ENCODE measurements at regions not wholly inside any gene's neighbourhood (a gene's known extent, or its start where the extent isn't known, plus 50 kb on each side); places are given as distances from the start of the nearest gene placed in this dataset.
A peak's percentile ranks its signal among the peaks of the same experiment; 100 is the strongest.

DNA sequence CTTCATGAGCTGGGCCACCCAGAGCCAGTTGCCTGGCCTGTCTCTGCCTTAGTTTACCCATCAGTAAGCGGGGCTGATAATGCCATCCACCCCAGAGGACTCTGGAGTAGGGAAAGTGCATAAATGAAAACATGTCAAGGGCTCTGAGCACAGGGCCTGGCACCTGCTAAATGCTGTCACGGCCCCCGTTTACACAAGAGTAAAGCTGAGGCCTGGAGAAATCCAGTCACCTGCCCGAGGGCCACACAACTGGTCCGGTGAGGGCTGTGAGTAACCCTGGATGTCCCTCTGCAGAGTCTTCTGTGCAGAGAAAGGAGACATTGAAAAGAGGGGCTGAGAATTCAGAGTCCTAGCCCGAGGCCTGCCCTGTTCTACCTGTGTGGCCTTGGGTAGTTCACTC is 110.6 kb upstream of the ANO1 start:
- Histone ChIP-seq H3K27ac (ENCODE audit: low read depth, low read length) (no peak overlapping the region), H3K4me3 (ENCODE audit: low read length in 3 of 3) (no peak overlapping the region)

DNA sequence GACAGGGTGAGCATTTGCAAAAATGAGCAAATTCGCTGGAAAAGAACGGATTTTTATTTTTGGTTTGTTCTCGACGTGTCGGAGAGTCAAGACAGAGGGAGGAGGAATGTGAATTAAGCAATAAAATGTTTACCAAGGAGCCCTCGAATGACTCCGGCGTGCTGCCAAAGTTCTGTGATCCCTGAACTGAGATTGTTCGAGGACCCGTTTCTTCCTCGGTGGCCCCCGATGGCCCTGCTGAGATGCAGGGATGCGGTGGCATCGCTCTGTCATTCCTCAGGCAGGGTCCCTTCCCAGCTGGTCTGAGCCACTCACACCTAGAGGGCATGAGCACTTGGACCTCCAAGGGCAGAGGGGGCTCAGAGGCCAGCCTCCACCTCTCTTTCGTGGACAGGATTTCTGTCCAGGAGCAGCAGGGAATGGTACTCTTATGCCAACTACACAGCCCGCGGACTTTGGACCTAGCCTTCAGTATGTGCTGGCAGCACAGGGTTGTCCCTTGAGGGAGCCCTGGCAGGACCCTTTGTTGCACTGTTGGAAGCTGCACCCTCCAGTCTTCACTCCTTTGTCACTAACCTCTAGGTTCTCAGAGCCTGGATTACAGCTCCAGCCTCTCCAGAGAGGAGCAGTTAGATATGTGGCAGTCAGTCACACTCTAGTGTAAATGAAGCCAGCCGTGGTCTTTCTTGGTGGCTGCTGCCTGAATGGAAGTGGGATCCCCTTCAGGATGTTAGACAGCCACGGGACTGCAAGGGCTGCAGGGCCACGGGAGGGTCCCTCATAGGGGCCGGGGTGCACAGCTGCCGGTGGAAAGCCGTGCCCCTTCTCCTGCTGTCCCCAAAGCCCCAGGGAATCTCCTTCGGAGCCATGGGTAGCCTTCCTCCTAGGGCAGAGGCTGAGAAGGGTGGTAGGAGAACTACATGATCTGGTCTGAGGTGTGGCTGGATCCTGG is 109.4 kb upstream of the ANO1 start:
- H3K36me3 ChIP-seq (ENCODE audit: control insufficient read depth in 3 of 3, insufficient read depth in 3 of 3, low read length in 3 of 3): no peaks in the 10 kb centered on the region
- H3K27me3 ChIP-seq (ENCODE audit: control insufficient read depth in 3 of 3, insufficient read depth in 3 of 3, low read length in 3 of 3): peaks cover 17 to 26% (median 24%) of the 10 kb centered on the region in 3 donors
- H3K27ac ChIP-seq (ENCODE audit: low read depth, low read length): no peak overlapping the region
- H3K4me1 ChIP-seq (ENCODE audit: control insufficient read depth in 3 of 3, insufficient read depth in 3 of 3, low read length in 3 of 3): peaks cover 0 to 2% (median 0%) of the 10 kb centered on the region in 3 donors
- no peak overlapping the region for H3K4me3 ChIP-seq (ENCODE audit: low read length in 3 of 3)
- H3K9me3 ChIP-seq (ENCODE audit: control insufficient read depth in 3 of 3, low read length in 3 of 3): no peaks in the 10 kb centered on the region
- no peak overlapping the region for H3K9ac ChIP-seq (ENCODE audit: low read depth in 1 of 3, low read length in 3 of 3)

More for the DNA sequence above, 110.6 kb upstream of the ANO1 start:
- Histone ChIP-seq H3K9me3 (ENCODE audit: control insufficient read depth in 3 of 3, low read length in 3 of 3) (no peaks in the 10 kb centered on the region), H3K9ac (ENCODE audit: low read depth in 1 of 3, low read length in 3 of 3) (no peak overlapping the region), H3K4me1 (ENCODE audit: control insufficient read depth in 3 of 3, insufficient read depth in 3 of 3, low read length in 3 of 3) (peaks cover 0 to 2% (median 0%) of the 10 kb centered on the region in 3 donors), H3K36me3 (ENCODE audit: control insufficient read depth in 3 of 3, insufficient read depth in 3 of 3, low read length in 3 of 3) (no peaks in the 10 kb centered on the region), H3K27me3 (ENCODE audit: control insufficient read depth in 3 of 3, insufficient read depth in 3 of 3, low read length in 3 of 3) (peaks cover 17 to 26% (median 24%) of the 10 kb centered on the region in 3 donors)

DNA sequence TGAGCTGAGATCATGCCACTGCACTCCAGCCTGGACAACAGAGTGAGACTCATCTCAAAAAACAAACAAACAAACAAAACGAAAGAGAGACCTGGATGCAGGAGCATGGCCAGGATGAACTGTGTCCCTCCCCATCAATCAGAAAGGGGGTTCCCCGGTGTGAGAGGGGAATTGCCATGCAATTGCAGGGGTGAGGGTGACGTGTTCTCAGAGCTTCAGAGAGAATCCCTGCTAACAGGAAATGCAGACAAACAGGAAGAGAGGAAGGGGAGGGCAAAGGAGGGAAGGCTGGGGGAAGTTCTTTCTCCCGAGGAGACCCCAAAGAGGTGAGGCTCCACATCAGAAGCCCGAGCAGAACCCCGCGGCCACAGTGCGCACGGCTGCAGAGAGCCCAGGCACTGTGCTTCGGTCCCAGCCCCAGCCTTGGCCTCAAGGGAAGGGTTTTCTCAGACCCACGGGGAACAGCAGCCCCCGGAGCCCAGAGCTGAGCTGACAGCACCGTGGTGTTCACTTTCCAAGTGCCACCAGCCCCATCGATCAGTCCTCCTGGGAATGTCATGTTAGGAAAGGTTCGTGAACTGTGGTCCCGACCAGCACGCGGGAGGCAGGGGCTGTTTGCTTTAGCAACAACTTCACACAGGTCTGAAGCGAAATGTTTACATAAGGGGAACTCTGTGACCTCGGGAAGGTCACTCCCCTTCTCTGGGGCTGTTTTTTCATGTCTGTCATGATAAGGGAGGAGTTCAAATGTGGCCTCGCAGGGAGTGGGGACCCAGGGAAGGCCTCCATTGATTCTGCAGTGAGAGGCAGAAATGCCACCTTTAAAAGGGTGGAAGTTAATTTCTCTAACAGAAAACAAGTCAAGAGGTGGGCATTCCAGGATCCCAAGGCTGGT is 108.0 kb upstream of the ANO1 start:
- H3K36me3 ChIP-seq (ENCODE audit: control insufficient read depth in 3 of 3, insufficient read depth in 3 of 3, low read length in 3 of 3): no peaks in the 10 kb centered on the region
- H3K4me3 ChIP-seq (ENCODE audit: low read length in 3 of 3): no peak overlapping the region
- no peak overlapping the region for H3K27ac ChIP-seq (ENCODE audit: low read depth, low read length)
- H3K9me3 ChIP-seq (ENCODE audit: control insufficient read depth in 3 of 3, low read length in 3 of 3): no peaks in the 10 kb centered on the region
- peaks cover 17 to 32% (median 26%) of the 10 kb centered on the region in 3 donors for H3K27me3 ChIP-seq (ENCODE audit: control insufficient read depth in 3 of 3, insufficient read depth in 3 of 3, low read length in 3 of 3)
- H3K4me1 ChIP-seq (ENCODE audit: control insufficient read depth in 3 of 3, insufficient read depth in 3 of 3, low read length in 3 of 3): peaks cover 0 to 2% (median 0%) of the 10 kb centered on the region in 3 donors
- peak overlapping the region in 1 of 3 donors; percentile 8 for H3K9ac ChIP-seq (ENCODE audit: low read depth in 1 of 3, low read length in 3 of 3)

DNA sequence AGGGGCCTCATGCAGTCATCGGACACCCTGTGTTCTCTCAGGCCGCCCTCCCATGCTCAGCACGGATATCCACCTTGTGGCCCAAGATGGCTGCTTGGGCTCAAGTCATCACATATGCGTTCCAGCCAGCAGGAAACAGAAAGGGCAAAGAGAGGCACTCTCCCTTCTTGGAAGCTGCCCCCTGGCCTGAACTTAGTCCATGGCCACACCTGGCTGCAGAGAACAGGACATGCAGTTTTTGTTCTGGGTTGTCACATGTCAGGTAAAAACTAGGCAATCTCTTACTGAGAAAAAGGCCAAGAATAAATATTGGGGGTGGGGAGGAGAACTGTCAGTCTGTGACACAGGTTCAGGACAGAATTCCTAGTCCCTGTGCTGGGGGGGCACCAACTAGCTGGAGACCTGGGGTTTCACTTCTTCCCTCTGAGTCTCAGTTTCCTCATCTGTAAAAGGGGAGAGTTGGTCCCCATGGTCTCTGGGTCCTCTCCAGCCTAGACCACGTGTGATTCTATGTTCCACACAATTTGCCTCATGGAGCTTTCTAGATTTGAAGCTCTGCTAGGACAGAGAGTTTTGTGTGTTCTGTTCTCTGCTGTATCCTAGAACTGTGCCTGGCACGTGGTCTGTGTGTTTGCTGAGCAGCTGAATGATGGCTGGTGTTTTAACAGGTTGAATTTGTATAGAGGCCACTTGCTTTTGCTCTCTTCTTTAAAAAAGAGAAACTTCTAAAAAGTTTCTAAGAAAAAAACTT is 107.2 kb upstream of the ANO1 start:
- H3K27me3 ChIP-seq (ENCODE audit: control insufficient read depth in 3 of 3, insufficient read depth in 3 of 3, low read length in 3 of 3): peaks cover 17 to 33% (median 26%) of the 10 kb centered on the region in 3 donors
- H3K9me3 ChIP-seq (ENCODE audit: control insufficient read depth in 3 of 3, low read length in 3 of 3): no peaks in the 10 kb centered on the region
- H3K4me3 ChIP-seq (ENCODE audit: low read length in 3 of 3): no peak overlapping the region
- H3K9ac ChIP-seq (ENCODE audit: low read depth in 1 of 3, low read length in 3 of 3): no peak overlapping the region
- H3K4me1 ChIP-seq (ENCODE audit: control insufficient read depth in 3 of 3, insufficient read depth in 3 of 3, low read length in 3 of 3): peaks cover 0 to 2% (median 0%) of the 10 kb centered on the region in 3 donors
- no peaks in the 10 kb centered on the region for H3K36me3 ChIP-seq (ENCODE audit: control insufficient read depth in 3 of 3, insufficient read depth in 3 of 3, low read length in 3 of 3)
- no peak overlapping the region for H3K27ac ChIP-seq (ENCODE audit: low read depth, low read length)

DNA sequence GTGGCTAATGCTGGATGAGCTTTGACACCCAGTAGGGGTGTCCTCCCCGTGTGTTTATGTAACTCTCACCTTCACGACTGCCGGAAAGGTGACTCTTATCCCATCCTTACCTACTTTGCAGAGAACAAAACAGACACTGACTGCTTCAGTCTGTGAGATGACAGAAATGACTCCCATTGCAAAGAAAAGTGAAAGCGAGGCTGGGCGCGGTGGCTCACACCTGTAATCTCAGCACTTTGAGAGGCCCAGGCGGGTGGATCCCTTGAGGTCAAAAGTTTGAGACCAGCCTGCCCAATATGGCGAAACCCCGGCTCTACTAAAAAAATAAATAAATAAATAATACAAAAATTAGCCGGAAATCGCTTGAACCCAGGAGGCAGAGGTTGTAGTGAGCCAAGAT is 106.4 kb upstream of the ANO1 start:
- Histone ChIP-seq H3K27me3 (ENCODE audit: control insufficient read depth in 3 of 3, insufficient read depth in 3 of 3, low read length in 3 of 3) (peaks cover 17 to 29% (median 25%) of the 10 kb centered on the region in 3 donors), H3K9me3 (ENCODE audit: control insufficient read depth in 3 of 3, low read length in 3 of 3) (no peaks in the 10 kb centered on the region)

DNA sequence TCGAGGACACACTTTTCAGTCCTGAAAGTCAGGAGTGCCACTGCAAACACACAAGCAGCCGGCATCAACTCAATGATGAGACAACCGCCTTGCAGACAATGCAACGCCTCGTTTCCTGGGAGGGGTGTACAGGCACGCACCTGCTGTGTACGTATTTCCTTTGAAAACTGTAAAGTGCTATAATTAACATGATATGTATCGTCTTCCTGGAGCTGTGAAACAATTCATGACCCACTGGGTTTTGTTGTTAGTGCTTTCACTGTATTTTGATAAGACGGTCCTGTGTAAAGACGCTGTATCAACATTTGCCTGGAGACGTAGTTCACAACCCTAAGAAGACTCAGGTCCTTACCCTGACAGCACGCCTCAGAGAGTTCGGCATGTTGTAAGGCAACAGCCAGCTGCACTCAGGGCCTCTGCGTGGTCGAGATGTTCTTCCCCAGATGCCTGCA is 105.7 kb upstream of the ANO1 start:
- Histone ChIP-seq H3K27ac (ENCODE audit: low read depth, low read length) (no peak overlapping the region), H3K4me3 (ENCODE audit: low read length in 3 of 3) (no peak overlapping the region), H3K36me3 (ENCODE audit: control insufficient read depth in 3 of 3, insufficient read depth in 3 of 3, low read length in 3 of 3) (no peaks in the 10 kb centered on the region), H3K4me1 (ENCODE audit: control insufficient read depth in 3 of 3, insufficient read depth in 3 of 3, low read length in 3 of 3) (peaks cover 0 to 2% (median 0%) of the 10 kb centered on the region in 3 donors), H3K9me3 (ENCODE audit: control insufficient read depth in 3 of 3, low read length in 3 of 3) (no peaks in the 10 kb centered on the region), H3K9ac (ENCODE audit: low read depth in 1 of 3, low read length in 3 of 3) (no peak overlapping the region), H3K27me3 (ENCODE audit: control insufficient read depth in 3 of 3, insufficient read depth in 3 of 3, low read length in 3 of 3) (peaks cover 16 to 30% (median 30%) of the 10 kb centered on the region in 3 donors)

More for the DNA sequence above, 106.4 kb upstream of the ANO1 start:
- no peak overlapping the region for H3K27ac ChIP-seq (ENCODE audit: low read depth, low read length)
- H3K9ac ChIP-seq (ENCODE audit: low read depth in 1 of 3, low read length in 3 of 3): no peak overlapping the region
- no peaks in the 10 kb centered on the region for H3K36me3 ChIP-seq (ENCODE audit: control insufficient read depth in 3 of 3, insufficient read depth in 3 of 3, low read length in 3 of 3)
- peaks cover 0 to 2% (median 0%) of the 10 kb centered on the region in 3 donors for H3K4me1 ChIP-seq (ENCODE audit: control insufficient read depth in 3 of 3, insufficient read depth in 3 of 3, low read length in 3 of 3)
- no peak overlapping the region for H3K4me3 ChIP-seq (ENCODE audit: low read length in 3 of 3)

DNA sequence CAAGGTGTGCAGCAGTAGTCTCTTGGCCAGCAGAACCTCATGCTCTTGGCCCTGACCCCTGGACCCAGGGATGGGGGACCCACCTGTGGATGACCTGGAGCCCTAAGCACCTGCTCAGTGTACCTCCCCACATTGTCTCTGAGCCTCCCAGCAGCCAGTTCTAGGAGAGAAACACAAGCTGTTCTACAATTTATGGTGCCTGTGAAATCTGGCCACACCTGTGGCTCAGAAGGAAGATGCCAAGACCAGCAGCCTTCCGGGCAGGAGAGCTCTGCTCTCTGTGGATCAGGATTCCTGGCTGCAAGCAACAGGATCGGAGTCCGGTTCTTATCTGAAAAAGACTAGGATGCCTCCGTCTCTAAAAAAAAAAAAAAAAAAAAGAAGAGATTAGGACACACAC is 103.6 kb upstream of the ANO1 start:
- no peaks in the 10 kb centered on the region for H3K4me1 ChIP-seq (ENCODE audit: control insufficient read depth in 3 of 3, insufficient read depth in 3 of 3, low read length in 3 of 3)
- no peaks in the 10 kb centered on the region for H3K36me3 ChIP-seq (ENCODE audit: control insufficient read depth in 3 of 3, insufficient read depth in 3 of 3, low read length in 3 of 3)
- no peak overlapping the region for H3K9ac ChIP-seq (ENCODE audit: low read depth in 1 of 3, low read length in 3 of 3)
- peaks cover 13 to 29% (median 25%) of the 10 kb centered on the region in 3 donors for H3K27me3 ChIP-seq (ENCODE audit: control insufficient read depth in 3 of 3, insufficient read depth in 3 of 3, low read length in 3 of 3)
- no peak overlapping the region for H3K27ac ChIP-seq (ENCODE audit: low read depth, low read length)
- H3K9me3 ChIP-seq (ENCODE audit: control insufficient read depth in 3 of 3, low read length in 3 of 3): no peaks in the 10 kb centered on the region
- H3K4me3 ChIP-seq (ENCODE audit: low read length in 3 of 3): no peak overlapping the region

DNA sequence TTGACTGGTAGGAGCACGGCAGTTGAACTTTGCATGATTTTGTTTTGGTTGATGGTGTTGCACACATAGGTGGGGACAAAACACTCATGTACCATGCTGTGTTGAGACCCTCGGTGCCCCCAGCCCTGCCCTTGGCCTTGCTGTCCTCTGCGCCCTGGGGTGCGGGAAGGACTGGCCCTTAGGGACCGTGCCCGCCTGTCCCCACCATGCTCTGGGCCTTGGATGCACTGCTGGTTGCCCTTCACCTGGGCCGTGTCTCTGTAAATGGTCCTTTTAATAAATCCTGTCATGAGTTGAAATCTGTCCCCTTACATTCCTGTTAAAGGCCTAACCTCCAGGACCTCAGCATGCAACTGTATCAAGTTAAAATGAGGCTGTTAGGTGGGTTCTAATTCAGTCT is 102.3 kb upstream of the ANO1 start:
- no peak overlapping the region for H3K27ac ChIP-seq (ENCODE audit: low read depth, low read length)
- no peaks in the 10 kb centered on the region for H3K9me3 ChIP-seq (ENCODE audit: control insufficient read depth in 3 of 3, low read length in 3 of 3)
- H3K27me3 ChIP-seq (ENCODE audit: control insufficient read depth in 3 of 3, insufficient read depth in 3 of 3, low read length in 3 of 3): peaks cover 11 to 32% (median 24%) of the 10 kb centered on the region in 3 donors
- H3K36me3 ChIP-seq (ENCODE audit: control insufficient read depth in 3 of 3, insufficient read depth in 3 of 3, low read length in 3 of 3): no peaks in the 10 kb centered on the region
- H3K9ac ChIP-seq (ENCODE audit: low read depth in 1 of 3, low read length in 3 of 3): no peak overlapping the region
- no peaks in the 10 kb centered on the region for H3K4me1 ChIP-seq (ENCODE audit: control insufficient read depth in 3 of 3, insufficient read depth in 3 of 3, low read length in 3 of 3)
- no peak overlapping the region for H3K4me3 ChIP-seq (ENCODE audit: low read length in 3 of 3)

DNA sequence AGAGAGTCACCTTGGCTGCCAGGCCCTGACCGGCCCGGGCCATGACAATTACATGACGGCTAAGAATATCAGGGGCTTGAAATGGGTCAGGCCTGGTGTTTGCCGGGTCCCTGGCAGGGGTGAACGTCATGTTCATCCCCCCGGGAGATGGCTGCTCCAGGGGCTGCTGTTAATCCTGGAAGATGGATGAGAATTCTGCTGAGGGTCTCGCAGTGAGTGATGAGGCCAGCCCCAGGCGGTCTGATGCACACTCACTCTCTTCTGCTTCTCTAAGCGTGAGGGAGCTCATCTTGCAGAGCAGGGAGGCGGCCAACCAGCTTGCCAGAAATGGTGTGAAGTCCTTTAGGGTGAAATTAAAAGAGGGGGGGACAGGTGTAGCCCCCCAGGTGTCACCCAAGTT is 101.3 kb upstream of the ANO1 start:
- peaks cover 17 to 32% (median 26%) of the 10 kb centered on the region in 3 donors for H3K27me3 ChIP-seq (ENCODE audit: control insufficient read depth in 3 of 3, insufficient read depth in 3 of 3, low read length in 3 of 3)
- H3K4me1 ChIP-seq (ENCODE audit: control insufficient read depth in 3 of 3, insufficient read depth in 3 of 3, low read length in 3 of 3): no peaks in the 10 kb centered on the region
- H3K9me3 ChIP-seq (ENCODE audit: control insufficient read depth in 3 of 3, low read length in 3 of 3): no peaks in the 10 kb centered on the region
- H3K36me3 ChIP-seq (ENCODE audit: control insufficient read depth in 3 of 3, insufficient read depth in 3 of 3, low read length in 3 of 3): no peaks in the 10 kb centered on the region
- no peak overlapping the region for H3K27ac ChIP-seq (ENCODE audit: low read depth, low read length)
- no peak overlapping the region for H3K9ac ChIP-seq (ENCODE audit: low read depth in 1 of 3, low read length in 3 of 3)
- H3K4me3 ChIP-seq (ENCODE audit: low read length in 3 of 3): no peak overlapping the region
